Iris pigment epithelial cell (primary cell): ENCODE measurements at regions not wholly inside any gene's neighbourhood (a gene's known extent, or its start where the extent isn't known, plus 50 kb on each side); places are given as distances from the start of the nearest gene placed in this dataset.

ENCODE experiments used
- DNase-seq: peaks from one replicate; pipeline ENCODE4 v3.0.0-alpha.2; 2011; ENCODE audit warnings: low read depth

GRCh38 chr2:226431288-226431948 lies 368.2 kb downstream of the IRS1 start:
- peak; percentile 50 for DNase-seq

- no peak for DNase-seq
Measured at GRCh38 chr2:226429476-226429875, 370.1 kb downstream of the IRS1 start.

- peak; percentile 98 for DNase-seq
Measured at GRCh38 chr2:226427538-226428307, 371.9 kb downstream of the IRS1 start.

GRCh38 chr2:226426292-226426736 lies 373.3 kb downstream of the IRS1 start:
- peak; percentile 90 for DNase-seq

GRCh38 chr2:226424971-226425370 lies 374.6 kb downstream of the IRS1 start:
- no peak for DNase-seq

- DNase-seq: peak; percentile 50
Measured at GRCh38 chr2:226423498-226423960, 376.1 kb downstream of the IRS1 start.

GRCh38 chr2:226420646-226421045 lies 379.0 kb downstream of the IRS1 start:
- DNase-seq: no peak

GRCh38 chr2:226418521-226418920 lies 381.1 kb downstream of the IRS1 start:
- no peak for DNase-seq

- DNase-seq: no peak
Measured at GRCh38 chr2:226414335-226414734, 385.3 kb downstream of the IRS1 start.

- DNase-seq: no peak
Measured at GRCh38 chr2:226413498-226414130, 386.0 kb downstream of the IRS1 start.

- peak; percentile 60 for DNase-seq
Measured at GRCh38 chr2:226411727-226412360, 387.8 kb downstream of the IRS1 start.

- no peak for DNase-seq
Measured at GRCh38 chr2:226411205-226411604, 388.4 kb downstream of the IRS1 start.

GRCh38 chr2:226410247-226410835 lies 389.3 kb downstream of the IRS1 start:
- DNase-seq: no peak

GRCh38 chr2:226409134-226409533 lies 390.5 kb downstream of the IRS1 start:
- DNase-seq: no peak

GRCh38 chr2:226408141-226408540 lies 391.5 kb downstream of the IRS1 start:
- no peak for DNase-seq

- DNase-seq: no peak
Measured at GRCh38 chr2:226407135-226407534, 392.5 kb downstream of the IRS1 start.

- no peak for DNase-seq
Measured at GRCh38 chr2:226405465-226405864, 394.2 kb downstream of the IRS1 start.

- peak; percentile 17 for DNase-seq
Measured at GRCh38 chr2:226403369-226403768, 396.3 kb downstream of the IRS1 start.

GRCh38 chr2:226399006-226399405 lies 400.6 kb downstream of the IRS1 start:
- no peak for DNase-seq

GRCh38 chr2:226398580-226398979 lies 401.0 kb downstream of the IRS1 start:
- peak; percentile 50 for DNase-seq

- DNase-seq: no peak
Measured at GRCh38 chr2:226396541-226396940, 403.1 kb downstream of the IRS1 start.

- no peak for DNase-seq
Measured at GRCh38 chr2:226387499-226387942, 412.1 kb downstream of the IRS1 start.
